Skin epidermis (tissue), 12 donors: ENCODE measurements at regions not wholly inside any gene's neighbourhood (a gene's known extent, or its start where the extent isn't known, plus 50 kb on each side); places are given as distances from the start of the nearest gene placed in this dataset.
"Not testable (repeated sequence)": the region's sequence is repeated elsewhere in the genome, so short reads cannot be mapped to it uniquely, and the experiment has no call there.

Experiments used
- H3K27ac ChIP-seq, 21 experiments: fragments of 200-600 bp; sonication (generic) in 11 of 21; one replicate each; pipeline ENCODE4 v1.5.0; 2020; ENCODE audit warnings: mild to moderate bottlenecking in 3 of 21, inconsistent platforms in 2 of 21, moderate library complexity in 2 of 21
- H3K4me3 ChIP-seq, 7 experiments: fragments of 200-600 bp; sonication (generic) in 2 of 7; one replicate each; pipeline ENCODE4 v1.5.0; 2020; ENCODE audit warnings: inconsistent platforms in 2 of 7, mild to moderate bottlenecking in 2 of 7, moderate library complexity in 1 of 7

GRCh38 chrX:125089761-125090445 is 229.8 kb upstream of the TEX13C start:
- H3K4me3 ChIP-seq, result no peak overlapping the region
- H3K27ac ChIP-seq, result no peak overlapping the region

GRCh38 chrX:125093852-125094251 is 225.8 kb upstream of the TEX13C start:
- no peak overlapping the region for H3K27ac ChIP-seq
- H3K4me3 ChIP-seq, result no peak overlapping the region

- Histone ChIP-seq H3K4me3 (no peak overlapping the region), H3K27ac (no peak overlapping the region)
Observed at GRCh38 chrX:125094901-125095300, 224.8 kb upstream of the TEX13C start.

- H3K4me3 ChIP-seq, result no peak overlapping the region
- no peak overlapping the region for H3K27ac ChIP-seq
Observed at GRCh38 chrX:125096469-125096868, 223.2 kb upstream of the TEX13C start.

GRCh38 chrX:125096870-125097269 is 222.8 kb upstream of the TEX13C start:
- Histone ChIP-seq H3K27ac (no peak overlapping the region), H3K4me3 (no peak overlapping the region)

- Histone ChIP-seq H3K4me3 (no peak overlapping the region), H3K27ac (no peak overlapping the region)
Observed at GRCh38 chrX:125101971-125102755, 217.5 kb upstream of the TEX13C start.

GRCh38 chrX:125103693-125104092 is 216.0 kb upstream of the TEX13C start:
- H3K27ac ChIP-seq, result no peak overlapping the region

GRCh38 chrX:125108921-125109320 is 210.8 kb upstream of the TEX13C start:
- Histone ChIP-seq H3K4me3 (no peak overlapping the region), H3K27ac (no peak overlapping the region)

More at GRCh38 chrX:125103693-125104092, 216.0 kb upstream of the TEX13C start:
- H3K4me3 ChIP-seq, result no peak overlapping the region

- Histone ChIP-seq H3K4me3 (no peak overlapping the region), H3K27ac (no peak overlapping the region)
Observed at GRCh38 chrX:125131164-125131563, 188.5 kb upstream of the TEX13C start.

GRCh38 chrX:125132274-125132673 is 187.4 kb upstream of the TEX13C start:
- H3K4me3 ChIP-seq, result no peak overlapping the region
- no peak overlapping the region for H3K27ac ChIP-seq

GRCh38 chrX:125137521-125137920 is 182.2 kb upstream of the TEX13C start:
- H3K27ac ChIP-seq, result no peak overlapping the region
- no peak overlapping the region for H3K4me3 ChIP-seq

GRCh38 chrX:125150231-125150630 is 169.4 kb upstream of the TEX13C start:
- no peak overlapping the region for H3K4me3 ChIP-seq
- no peak overlapping the region for H3K27ac ChIP-seq

GRCh38 chrX:125151146-125151545 is 168.5 kb upstream of the TEX13C start:
- Histone ChIP-seq H3K4me3 (no peak overlapping the region), H3K27ac (no peak overlapping the region)

- H3K4me3 ChIP-seq, result no peak overlapping the region
- no peak overlapping the region for H3K27ac ChIP-seq
Observed at GRCh38 chrX:125152011-125152410, 167.7 kb upstream of the TEX13C start.

GRCh38 chrX:125153621-125154020 is 166.1 kb upstream of the TEX13C start:
- Histone ChIP-seq H3K27ac (no peak overlapping the region), H3K4me3 (no peak overlapping the region)

- H3K4me3 ChIP-seq, H3K27ac ChIP-seq: not testable (repeated sequence)
Observed at GRCh38 chrX:125154288-125155257, 165.1 kb upstream of the TEX13C start.

GRCh38 chrX:125155296-125156033 is 164.2 kb upstream of the TEX13C start:
- H3K4me3 ChIP-seq, H3K27ac ChIP-seq: not testable (repeated sequence)

GRCh38 chrX:125170459-125170858 is 149.2 kb upstream of the TEX13C start:
- no peak overlapping the region for H3K4me3 ChIP-seq
- H3K27ac ChIP-seq, result no peak overlapping the region

GRCh38 chrX:125172531-125172930 is 147.1 kb upstream of the TEX13C start:
- Histone ChIP-seq H3K27ac (no peak overlapping the region), H3K4me3 (no peak overlapping the region)
